HFF-Myc (cell line): ENCODE measurements at regions not wholly inside any gene's neighbourhood (a gene's known extent, or its start where the extent isn't known, plus 50 kb on each side); places are given as distances from the start of the nearest gene placed in this dataset.

Experiments
- DNase-seq: peaks from one replicate; pipeline ENCODE4 v3.0.0-alpha.2; 2011; ENCODE audit warnings: low read depth; ENCODE audit errors: extremely low read depth
- H3K4me3 ChIP-seq: replicated peaks from 2 replicates; pipeline ENCODE4 v1.5.1; 2011; ENCODE audit warnings: low read depth, mild to moderate bottlenecking, control low read depth, low read length
- CTCF ChIP-seq: IDR thresholded peaks from 2 replicates; pipeline ENCODE4 v1.5.1; 2012; ENCODE audit warnings: mild to moderate bottlenecking, low read depth, low read length, control low read depth; ENCODE audit errors: missing control alignments

GRCh38 chr5:6950250-6950649, 237.0 kb downstream of the TENT4A start:
- TF ChIP-seq CTCF, result no peak
- no peak for DNase-seq
- no peak overlapping the region for H3K4me3 ChIP-seq

- H3K4me3 ChIP-seq, result no peak overlapping the region
- TF ChIP-seq CTCF, result no peak
- no peak for DNase-seq
These were observed 237.6 kb downstream of the TENT4A start for GRCh38 chr5:6950860-6951259.

GRCh38 chr5:6961123-6961522, 247.9 kb downstream of the TENT4A start:
- no peak overlapping the region for H3K4me3 ChIP-seq
- TF ChIP-seq CTCF, result no peak
- DNase-seq, result no peak

DNA sequence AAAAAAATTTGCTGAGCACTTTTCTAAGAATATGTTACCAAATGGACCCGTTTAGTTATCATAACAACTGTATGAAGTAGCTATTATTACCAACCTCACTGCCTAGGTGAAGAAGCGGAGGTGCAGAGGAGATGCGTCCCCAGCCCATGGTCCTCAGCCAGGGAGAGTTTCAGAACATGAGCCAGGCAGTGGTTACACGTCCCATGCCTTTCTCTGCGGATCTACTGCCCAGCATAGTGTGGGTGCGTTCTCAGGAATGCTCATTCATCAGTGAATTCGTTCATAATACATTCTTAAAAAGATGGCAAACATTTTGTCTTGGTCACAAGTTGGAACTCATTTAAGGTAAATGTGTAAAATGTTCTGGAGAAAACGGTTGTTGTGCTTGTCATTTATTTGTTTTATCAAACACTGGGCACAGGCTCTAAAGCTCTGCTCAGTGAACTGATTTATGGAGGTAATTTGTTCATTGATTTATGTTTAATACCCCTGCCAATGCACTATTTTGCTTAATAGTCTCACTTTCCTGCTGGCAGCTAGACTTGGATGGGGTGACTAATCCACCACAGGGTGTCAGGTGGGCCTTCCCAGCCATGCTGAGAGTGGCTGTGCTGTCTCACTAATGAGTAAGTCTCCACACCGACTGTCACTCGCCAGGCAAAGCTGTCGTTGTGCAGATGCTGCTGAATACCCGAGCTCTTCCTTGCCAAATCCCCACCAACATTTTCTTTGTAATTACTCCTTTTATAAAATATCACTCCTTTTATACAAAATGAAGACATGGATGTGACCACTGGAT, 248.8 kb downstream of the TENT4A start:
- DNase-seq, result no peak
- H3K4me3 ChIP-seq, result no peak overlapping the region
- TF ChIP-seq CTCF, result no peak

- no peak overlapping the region for H3K4me3 ChIP-seq
- TF ChIP-seq CTCF, result no peak
- DNase-seq, result no peak
These were observed 263.7 kb downstream of the TENT4A start for GRCh38 chr5:6976971-6977370.

- no peak for DNase-seq
- no peak overlapping the region for H3K4me3 ChIP-seq
- TF ChIP-seq CTCF, result no peak
These were observed 265.8 kb downstream of the TENT4A start for GRCh38 chr5:6979061-6979460.

DNA sequence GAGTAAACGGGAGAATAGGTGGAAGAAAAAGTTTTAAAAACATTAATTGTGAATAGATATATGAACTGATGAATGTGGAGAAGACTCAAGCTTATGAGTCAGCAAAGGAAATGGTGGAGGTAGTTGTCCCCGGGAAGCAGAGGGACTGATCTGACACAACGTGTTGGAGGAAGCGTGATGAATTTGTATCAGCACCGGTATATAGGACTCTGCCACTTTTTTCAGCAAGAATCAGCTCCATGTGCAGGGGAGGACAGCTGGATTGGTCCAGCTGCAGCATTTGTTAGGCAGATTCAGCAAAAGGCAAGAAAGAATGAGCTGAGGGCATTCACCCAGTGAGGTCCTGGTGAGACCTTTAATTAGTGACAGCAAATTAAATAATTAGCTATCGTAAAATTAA, 276.0 kb downstream of the TENT4A start:
- no peak for DNase-seq
- H3K4me3 ChIP-seq, result no peak overlapping the region
- TF ChIP-seq CTCF, result no peak
